ENCODE measurements at regions not wholly inside any gene's neighbourhood (a gene's known extent, or its start where the extent isn't known, plus 50 kb on each side); places are given as distances from the start of the nearest gene placed in this dataset.

DNA sequence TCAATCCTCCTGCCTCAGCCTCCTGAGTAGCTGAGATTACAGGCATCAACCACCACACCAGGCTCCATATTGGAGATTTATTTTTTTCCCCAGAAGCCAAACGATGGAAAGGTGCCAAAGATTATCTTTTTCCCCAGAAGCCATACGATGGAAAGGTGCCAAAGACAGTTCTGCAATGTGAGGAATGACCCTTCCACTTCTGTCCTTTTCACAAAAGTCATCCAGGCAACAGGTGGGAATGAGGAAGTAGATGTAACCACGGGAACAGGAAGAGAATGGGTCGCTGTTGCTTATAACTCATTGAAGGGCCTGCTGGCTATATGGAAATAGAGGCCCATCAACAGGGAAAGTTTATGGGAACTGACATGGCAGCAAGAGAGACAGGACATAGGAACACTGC is 233.7 kb upstream of the MSX2 start:
- H3K9ac ChIP-seq (ENCODE audit: insufficient read depth, low read length, poor library complexity, severe bottlenecking) = no peak overlapping the region
- no peak overlapping the region for H3K4me3 Mint-ChIP-seq
- no peaks in the 10 kb centered on the region for H3K36me3 Mint-ChIP-seq

DNA sequence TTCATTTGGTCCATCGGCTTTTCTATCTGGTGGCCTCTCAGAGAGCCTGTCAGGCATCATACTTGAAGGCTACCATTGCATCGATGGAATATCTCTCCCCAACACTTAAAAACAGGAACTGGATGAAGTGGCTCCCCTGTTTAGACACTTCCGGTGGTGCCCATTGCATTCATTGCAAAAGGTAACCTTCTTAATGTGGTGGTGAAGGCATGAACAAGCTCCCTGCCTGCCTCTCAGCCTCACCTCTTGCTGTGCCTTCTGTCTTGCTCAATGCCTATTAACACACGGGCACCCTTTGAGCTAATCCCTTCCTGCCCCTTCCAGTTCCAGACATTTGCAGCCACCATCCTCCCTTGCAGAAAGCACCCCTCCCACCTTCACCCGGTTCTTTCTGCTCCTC is 233.1 kb upstream of the MSX2 start:
- Histone ChIP-seq H3K9ac (ENCODE audit: insufficient read depth, low read length, poor library complexity, severe bottlenecking) (no peak overlapping the region), H3K4me2 (replicated peaks; ENCODE audit: extremely low read depth, low read length, poor library complexity, severe bottlenecking) (no peak overlapping the region), H3K4me1 (ENCODE audit: control insufficient read depth in 1 of 2, insufficient read depth in 2 of 2, low read length in 2 of 2) (no peaks in the 10 kb centered on the region), H3K79me2 (ENCODE audit: insufficient read depth, low read length) (no peaks in the 10 kb centered on the region), H2AFZ (ENCODE audit: insufficient read depth, low read depth, low read length, poor library complexity, severe bottlenecking) (no peak overlapping the region), H3K27ac (ENCODE audit: low read depth in 1 of 2, low read length in 2 of 2) (no peak overlapping the region), H4K20me1 (ENCODE audit: insufficient read depth, low read length) (no peaks in the 10 kb centered on the region), H3K9me3 (replicated peaks in 1 of 2; ENCODE audit: control insufficient read depth in 1 of 2, insufficient read depth in 1 of 2, low read length in 2 of 2) (no peaks in the 10 kb centered on the region), H3K36me3 (replicated peaks in 1 of 2; ENCODE audit: control insufficient read depth in 1 of 2, insufficient read depth in 2 of 2, low read length in 2 of 2) (no peaks in the 10 kb centered on the region), H3K4me3 (replicated peaks in 1 of 3; ENCODE audit: low read depth in 2 of 3, low read length in 3 of 3) (no peak overlapping the region), H3K27me3 (ENCODE audit: control insufficient read depth in 2 of 2, insufficient read depth in 2 of 2, low read length in 2 of 2) (no peaks in the 10 kb centered on the region)
- H3K9me3 Mint-ChIP-seq = peaks cover 0 to 2% (median 0%) of the 10 kb centered on the region in 7 donors
- intact Hi-C loops (cut with micrococcal nuclease) = no loop called here
- WGBS (ENCODE audit: insufficient coverage) = 32% methylated on average over 3 of the region's 5 CpGs
- DNase-seq = no peak
- TF ChIP-seq, protein P1, sequence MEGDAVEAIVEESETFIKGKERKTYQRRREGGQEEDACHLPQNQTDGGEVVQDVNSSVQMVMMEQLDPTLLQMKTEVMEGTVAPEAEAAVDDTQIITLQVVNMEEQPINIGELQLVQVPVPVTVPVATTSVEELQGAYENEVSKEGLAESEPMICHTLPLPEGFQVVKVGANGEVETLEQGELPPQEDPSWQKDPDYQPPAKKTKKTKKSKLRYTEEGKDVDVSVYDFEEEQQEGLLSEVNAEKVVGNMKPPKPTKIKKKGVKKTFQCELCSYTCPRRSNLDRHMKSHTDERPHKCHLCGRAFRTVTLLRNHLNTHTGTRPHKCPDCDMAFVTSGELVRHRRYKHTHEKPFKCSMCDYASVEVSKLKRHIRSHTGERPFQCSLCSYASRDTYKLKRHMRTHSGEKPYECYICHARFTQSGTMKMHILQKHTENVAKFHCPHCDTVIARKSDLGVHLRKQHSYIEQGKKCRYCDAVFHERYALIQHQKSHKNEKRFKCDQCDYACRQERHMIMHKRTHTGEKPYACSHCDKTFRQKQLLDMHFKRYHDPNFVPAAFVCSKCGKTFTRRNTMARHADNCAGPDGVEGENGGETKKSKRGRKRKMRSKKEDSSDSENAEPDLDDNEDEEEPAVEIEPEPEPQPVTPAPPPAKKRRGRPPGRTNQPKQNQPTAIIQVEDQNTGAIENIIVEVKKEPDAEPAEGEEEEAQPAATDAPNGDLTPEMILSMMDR (IDR thresholded peaks at IDR 0.05) = no peak
- H3K4me1 Mint-ChIP-seq = peaks cover 3% of the 10 kb centered on the region
- H3K27ac Mint-ChIP-seq = no peak overlapping the region
- no peaks in the 10 kb centered on the region for H3K36me3 Mint-ChIP-seq
- H3K27me3 Mint-ChIP-seq (ENCODE audit: low read depth in 3 of 3) = peaks cover 1 to 6% (median 2%) of the 10 kb centered on the region in 3 donors
- H3K4me3 Mint-ChIP-seq = no peak overlapping the region

More for the DNA sequence above, 233.7 kb upstream of the MSX2 start:
- intact Hi-C loops (cut with micrococcal nuclease) = no loop called here
- Mint-ChIP-seq H3K4me1 (peaks cover 3% of the 10 kb centered on the region), H3K27me3 (ENCODE audit: low read depth in 3 of 3) (peaks cover 1 to 8% (median 2%) of the 10 kb centered on the region in 3 donors), H3K9me3 (peaks cover 0 to 2% (median 0%) of the 10 kb centered on the region in 7 donors), H3K27ac (no peak overlapping the region)
- Histone ChIP-seq H3K36me3 (replicated peaks in 1 of 2; ENCODE audit: control insufficient read depth in 1 of 2, insufficient read depth in 2 of 2, low read length in 2 of 2) (no peaks in the 10 kb centered on the region), H2AFZ (ENCODE audit: insufficient read depth, low read depth, low read length, poor library complexity, severe bottlenecking) (no peak overlapping the region), H3K4me1 (ENCODE audit: control insufficient read depth in 1 of 2, insufficient read depth in 2 of 2, low read length in 2 of 2) (no peaks in the 10 kb centered on the region), H3K9me3 (replicated peaks in 1 of 2; ENCODE audit: control insufficient read depth in 1 of 2, insufficient read depth in 1 of 2, low read length in 2 of 2) (peaks cover 0 to 4% of the 10 kb centered on the region in 2 donors), H4K20me1 (ENCODE audit: insufficient read depth, low read length) (no peaks in the 10 kb centered on the region), H3K27me3 (ENCODE audit: control insufficient read depth in 2 of 2, insufficient read depth in 2 of 2, low read length in 2 of 2) (no peaks in the 10 kb centered on the region), H3K4me2 (replicated peaks; ENCODE audit: extremely low read depth, low read length, poor library complexity, severe bottlenecking) (no peak overlapping the region), H3K4me3 (replicated peaks in 1 of 3; ENCODE audit: low read depth in 2 of 3, low read length in 3 of 3) (no peak overlapping the region), H3K27ac (ENCODE audit: low read depth in 1 of 2, low read length in 2 of 2) (no peak overlapping the region), H3K79me2 (ENCODE audit: insufficient read depth, low read length) (no peaks in the 10 kb centered on the region)
- DNase-seq = no peak
- 15% methylated on average over 2 of the region's 4 CpGs for WGBS (ENCODE audit: insufficient coverage)
- TF ChIP-seq, protein P1 (IDR thresholded peaks at IDR 0.05) = no peak

All from CD14-positive monocyte (primary cell).